GM18499 (cell line): ENCODE measurements at regions not wholly inside any gene's neighbourhood (a gene's known extent, or its start where the extent isn't known, plus 50 kb on each side); places are given as distances from the start of the nearest gene placed in this dataset.

Experiments
- ATAC-seq: cut with Tn5 transposase; IDR thresholded peaks from one replicate; pipeline ENCODE4 v1.9.1; 2021; ENCODE audit warnings: moderate number of reproducible peaks; ENCODE audit not compliant: insufficient read depth, unreplicated experiment

DNA sequence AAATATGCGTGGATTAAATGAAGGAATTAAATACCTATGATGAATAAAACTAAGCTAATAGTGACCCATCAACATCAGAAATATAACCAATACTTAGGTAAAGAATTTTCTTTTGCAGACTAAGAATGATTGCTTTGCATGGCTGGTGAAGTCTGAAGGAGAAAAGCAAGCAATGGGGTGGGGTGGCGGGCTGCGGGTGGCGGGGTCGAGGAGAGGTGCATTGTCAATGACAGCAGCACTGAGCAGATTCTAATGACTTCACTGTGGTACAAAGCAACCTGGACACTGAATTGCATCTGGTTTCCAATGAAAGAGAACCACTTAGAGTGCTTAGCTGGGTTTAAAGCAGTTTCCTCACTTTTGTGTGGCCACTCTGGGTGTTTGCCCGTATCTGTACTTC is 171.5 kb upstream of the IL12A start:
- no peak for ATAC-seq

DNA sequence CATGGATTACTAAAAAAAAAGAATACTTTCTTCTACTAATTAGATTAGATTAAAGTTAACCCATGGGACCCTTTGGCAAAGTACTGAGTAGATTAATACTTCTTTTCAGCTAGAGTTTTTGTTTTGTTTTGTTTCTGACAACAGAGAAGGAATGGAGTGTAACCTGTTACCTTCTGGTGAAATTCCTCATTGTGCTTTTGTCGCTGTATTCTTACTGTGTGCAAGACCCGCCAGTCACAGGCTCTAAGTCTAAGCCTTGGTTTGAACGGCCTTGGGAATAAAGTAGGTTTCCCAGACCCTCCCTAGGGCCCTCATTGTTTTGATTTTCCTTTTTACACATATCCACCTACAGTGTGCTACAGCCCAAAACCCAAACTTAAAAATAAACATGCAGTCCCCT is 171.1 kb upstream of the IL12A start:
- no peak for ATAC-seq

DNA sequence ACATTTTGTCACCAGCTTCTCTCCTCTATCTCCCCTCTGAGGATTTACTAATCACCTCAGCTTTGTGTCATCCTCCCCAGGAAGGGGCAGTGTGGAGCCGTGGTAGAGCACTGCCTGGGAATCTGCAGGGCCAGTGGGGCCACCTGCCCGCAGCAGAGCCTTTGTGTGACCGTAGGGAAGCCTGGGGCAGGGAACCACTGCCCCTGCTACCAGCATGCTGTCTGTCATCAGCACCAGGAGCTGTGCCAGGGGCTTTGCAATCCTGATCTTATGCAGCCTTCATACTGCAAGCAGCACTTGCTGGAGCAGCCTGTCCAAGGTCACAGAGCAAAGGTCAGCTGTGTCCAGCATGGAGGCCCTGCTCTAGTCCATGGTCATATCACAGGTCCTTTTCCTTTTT is 170.2 kb upstream of the IL12A start:
- ATAC-seq = no peak

DNA sequence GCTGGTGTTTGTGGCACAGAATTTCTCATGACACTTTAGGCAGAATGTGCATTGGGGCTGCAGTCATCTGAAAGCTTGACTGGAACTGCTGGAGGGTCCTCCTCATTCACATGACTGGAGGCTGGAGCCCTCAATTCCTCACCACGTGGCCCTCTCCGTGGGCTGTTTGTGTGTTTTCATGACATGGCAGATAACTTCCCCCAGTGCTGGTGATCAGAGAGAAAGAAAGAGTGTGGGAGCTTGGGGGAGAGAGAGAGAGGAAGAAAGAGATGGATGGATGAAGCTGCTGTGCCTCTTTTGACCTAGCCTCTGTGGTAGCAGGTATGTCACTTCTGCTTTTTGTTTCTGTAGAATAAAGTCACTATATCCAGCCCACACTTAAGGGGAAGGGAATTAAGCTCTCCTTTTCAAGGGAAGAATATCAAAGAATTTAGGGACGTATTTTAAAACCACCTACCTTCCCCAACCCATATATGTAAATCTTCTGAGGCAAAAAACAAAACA is 169.6 kb upstream of the IL12A start:
- no peak for ATAC-seq

DNA sequence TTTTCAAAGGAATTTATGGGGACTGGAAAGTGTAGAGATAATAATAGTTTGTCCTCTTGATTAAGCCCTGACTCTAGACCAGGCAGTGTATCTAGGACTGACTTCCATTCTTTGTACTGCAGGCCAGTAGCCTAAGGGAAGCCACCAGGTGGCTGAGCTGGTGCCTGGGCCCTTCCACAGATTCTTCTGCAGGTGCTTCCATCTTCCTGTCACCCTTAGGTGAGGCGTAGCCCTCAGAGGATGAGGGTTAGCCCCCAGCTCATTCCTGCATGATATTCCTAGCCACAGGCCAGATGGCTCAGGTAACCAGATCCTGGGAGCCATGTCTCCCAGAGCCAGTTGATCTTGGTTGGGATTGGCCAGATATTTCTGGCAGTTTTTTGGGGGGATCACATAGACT is 169.0 kb upstream of the IL12A start:
- no peak for ATAC-seq

DNA sequence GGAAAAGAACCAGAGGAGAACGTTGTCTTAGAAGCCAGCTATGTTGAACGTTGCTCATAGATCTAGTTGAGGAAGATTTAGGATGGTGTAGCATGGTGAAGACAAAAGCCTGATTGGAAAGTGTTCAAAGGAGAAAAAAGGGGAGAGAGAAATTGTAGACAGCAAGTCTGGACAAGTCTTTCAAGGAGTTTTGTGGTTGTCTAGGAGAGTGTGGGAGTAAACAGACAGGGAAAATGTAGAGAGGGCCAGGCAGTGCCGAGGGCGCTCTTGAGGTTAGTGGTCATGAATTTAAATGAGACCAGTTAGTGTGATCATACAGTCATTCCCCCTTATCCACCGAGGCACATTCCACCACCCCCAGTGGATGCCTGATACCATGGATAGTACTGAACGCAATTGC is 167.5 kb upstream of the IL12A start:
- no peak for ATAC-seq

DNA sequence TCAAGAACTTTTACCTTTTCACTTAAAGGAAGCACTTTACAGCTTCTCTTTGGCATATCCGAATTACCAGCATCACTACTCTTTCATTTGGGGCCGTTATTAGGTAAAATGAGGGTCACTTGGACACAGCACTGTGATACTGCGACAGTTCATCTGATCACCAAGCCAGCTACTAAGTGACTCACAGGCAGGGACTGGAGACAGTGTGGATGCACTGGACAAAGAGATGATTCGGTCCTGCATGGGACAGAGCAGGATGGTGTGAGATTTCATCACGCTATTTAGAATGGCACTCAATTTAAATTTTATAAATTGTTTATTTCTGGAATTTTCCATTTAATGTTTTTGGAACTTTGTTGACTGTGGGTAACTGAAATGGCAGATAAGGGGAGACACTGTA is 166.9 kb upstream of the IL12A start:
- ATAC-seq = no peak

DNA sequence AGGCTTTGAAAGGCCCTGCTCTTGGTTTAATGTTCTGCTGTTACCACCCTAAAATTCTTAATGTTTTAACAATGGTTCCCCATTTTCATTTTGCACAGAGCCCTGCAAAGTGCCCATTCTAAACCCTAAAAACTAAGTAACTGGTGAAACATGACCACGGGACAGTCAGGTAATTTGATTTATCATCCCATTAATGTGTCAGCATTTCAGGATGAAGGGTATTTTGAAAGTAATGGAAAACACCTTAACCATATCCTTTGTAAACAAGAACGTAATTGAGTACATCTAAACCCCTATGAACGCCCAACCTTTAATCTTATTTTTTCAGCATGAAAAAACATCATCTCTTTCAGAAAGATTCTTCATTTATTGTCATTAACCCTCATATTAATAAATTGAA is 164.9 kb upstream of the IL12A start:
- ATAC-seq = no peak

DNA sequence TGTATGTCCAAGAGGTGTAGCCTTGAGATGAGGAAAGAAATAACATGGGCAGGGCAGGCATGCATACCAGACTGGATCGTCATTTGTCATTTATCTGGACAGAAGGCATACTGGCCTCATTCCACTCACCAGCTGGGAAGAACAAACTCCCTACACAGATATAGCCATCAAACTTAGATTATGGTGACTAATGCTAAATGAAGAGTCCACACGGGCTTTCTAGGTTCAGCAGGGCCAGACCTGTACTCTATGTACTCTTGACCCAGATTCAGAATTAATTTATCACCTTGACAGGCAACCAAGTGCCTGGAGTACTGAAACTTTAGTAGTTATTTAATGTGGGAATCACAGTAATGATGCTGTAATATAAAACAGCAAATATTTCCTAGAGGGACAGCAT is 164.3 kb upstream of the IL12A start:
- ATAC-seq = no peak

DNA sequence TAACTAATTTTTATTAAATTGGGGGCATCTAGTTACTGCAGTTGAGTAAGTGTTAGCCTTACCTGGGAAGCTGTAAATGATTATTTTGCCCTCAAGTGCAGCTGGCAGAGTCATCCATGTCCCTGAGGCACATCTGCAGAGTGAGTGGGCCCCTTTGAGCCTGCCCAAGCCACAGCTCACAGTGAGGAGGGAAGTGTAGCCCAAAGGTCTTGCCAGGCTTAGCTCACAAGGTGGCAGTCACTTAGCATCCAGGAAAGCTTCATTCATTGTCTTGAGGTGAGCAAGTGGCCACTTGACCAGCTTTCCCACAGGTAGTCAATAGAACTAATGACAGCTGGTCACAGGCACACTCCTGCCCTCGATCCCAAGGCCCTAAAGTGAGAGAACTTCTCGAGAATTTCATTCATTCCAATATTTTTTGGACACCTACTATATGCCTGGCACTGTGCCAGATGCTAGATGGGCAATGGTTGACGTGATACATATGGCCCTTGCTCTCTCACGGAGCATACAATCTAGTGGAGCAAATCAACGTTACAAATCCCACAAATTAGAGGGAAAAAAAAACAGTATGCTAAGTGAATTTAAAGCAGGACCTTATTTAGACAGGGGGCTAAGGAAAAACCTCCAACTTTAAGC is 163.3 kb upstream of the IL12A start:
- no peak for ATAC-seq

DNA sequence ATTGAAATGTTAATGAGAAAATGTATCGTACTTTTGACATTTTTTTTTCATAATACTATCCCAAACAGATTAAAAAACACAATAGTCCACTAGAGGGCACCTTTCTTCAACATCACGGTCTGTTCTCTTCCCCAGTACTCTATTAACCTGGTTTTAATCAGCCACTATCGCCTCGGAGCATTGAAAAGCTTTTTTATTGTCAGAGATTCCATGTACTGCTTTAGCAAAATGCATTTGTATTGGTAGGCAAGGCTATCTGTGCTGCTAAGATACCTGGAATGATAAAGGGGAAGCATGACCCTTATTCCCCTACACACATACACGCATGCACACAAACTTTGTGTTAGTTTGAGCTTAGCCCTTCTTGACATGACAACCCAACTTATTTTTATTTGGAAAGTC is 160.1 kb upstream of the IL12A start:
- no peak for ATAC-seq

DNA sequence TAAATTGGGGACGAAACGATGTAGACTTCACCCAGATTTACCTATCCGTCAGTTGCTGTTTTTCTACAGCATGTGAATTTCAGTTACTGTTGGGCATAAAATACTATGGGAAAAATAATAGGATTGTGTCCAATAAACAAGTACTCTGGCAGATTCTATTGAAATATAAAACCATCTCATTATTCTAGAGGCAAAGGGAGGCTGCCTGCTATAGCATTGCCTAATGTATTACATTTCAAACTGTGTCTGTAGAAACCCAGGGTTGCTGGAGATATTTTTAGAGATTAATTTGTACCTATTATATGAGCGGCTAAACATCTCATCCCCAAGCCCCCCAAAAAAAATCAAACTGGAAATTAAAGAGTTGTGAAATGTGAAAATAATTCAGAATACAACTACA is 159.6 kb upstream of the IL12A start:
- no peak for ATAC-seq

DNA sequence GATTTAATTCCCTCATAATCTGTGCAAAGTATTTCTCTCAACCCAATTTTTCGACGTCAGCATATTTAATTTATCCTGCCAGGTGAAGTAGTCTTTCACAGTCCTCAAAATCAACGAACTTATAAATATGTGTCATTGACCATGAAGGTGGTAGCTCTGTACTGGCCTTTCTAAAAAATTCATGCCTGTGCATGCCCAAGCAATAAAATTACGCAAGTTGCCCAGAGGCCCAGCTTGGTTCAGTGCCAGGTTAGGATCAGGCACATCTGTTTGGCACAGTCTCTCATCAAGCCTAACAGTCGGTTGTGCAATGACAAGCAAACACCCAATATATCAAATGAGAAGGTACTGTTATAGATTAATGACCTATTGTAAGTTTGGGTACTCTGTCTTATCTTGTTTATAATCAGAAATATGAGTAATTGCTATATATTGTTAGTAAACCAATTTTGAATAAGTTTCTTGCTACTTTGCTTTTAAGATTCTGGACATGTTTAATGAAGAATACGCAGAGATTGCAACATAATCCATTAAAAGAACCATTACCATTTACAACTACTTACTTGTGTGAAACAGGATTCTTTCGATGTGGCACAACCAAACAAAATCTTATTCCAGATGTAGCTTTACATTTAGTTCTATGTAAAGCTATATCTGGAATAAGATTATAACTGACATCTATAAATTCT is 159.0 kb upstream of the IL12A start:
- ATAC-seq = no peak

DNA sequence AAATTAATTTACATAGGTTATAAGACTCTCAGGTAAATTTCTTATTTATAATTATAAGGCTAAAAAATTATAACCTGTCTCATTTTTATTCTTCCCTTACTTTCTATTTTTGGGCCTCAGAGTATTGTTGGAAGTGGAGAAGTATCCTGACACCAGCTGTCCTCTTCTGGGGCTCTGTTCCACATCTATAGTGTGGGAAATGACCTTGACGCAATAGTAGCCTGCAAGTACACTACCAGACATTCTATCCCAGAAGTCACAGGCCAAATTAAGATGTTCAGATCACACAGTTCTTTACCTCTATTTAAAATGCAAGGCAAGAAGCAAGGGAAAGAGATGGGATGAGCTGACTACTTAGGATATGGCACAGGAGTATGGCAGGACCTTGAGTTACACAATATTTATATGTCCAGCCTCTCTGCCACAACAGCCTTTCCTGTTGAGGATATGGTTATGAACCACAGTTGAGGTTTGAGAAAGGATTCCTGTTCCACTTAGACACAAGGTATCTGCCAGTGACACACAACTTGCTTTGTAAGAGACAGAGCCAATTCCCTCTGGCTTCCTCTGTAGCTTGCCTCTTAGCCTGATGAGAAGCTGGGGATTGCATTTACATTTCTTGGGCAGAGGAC is 158.0 kb upstream of the IL12A start:
- ATAC-seq = no peak

DNA sequence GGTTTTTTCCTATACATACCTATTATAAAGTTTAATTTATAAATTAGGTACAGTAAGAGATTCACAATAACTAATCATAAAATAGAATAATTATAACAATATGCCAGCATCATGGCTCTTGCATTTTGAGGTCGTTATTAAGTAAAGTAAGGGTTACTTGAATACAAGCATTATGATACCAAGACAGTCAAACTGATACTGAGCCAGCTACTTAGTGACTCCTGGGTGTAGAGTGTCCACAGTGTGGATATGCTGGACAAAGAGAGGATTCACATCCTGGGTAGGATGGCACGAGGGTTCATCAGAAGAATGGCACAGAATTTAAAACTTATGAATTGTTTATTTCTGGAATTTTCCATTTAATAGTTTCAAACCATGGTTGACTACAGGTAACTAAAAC is 157.2 kb upstream of the IL12A start:
- ATAC-seq = peak; percentile 24

DNA sequence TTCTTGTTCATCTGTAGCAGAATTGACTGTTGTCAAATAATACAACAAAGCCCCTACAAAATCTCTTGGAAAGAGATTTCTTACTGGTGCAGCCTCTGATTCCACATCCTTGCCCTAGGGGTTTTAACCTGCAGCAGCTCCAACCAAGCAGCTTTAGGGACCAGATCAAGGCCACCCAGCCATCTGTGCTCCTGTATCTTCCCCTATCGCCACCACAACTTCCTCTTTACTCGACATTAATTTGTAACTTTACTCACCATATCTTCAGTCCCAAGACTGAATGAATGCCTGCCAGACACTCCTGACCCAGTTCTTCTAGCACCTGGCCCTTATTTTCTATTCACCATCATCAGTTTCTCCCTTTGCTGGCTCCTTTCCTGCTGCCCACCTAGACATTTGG is 156.6 kb upstream of the IL12A start:
- peak; percentile 87 for ATAC-seq

DNA sequence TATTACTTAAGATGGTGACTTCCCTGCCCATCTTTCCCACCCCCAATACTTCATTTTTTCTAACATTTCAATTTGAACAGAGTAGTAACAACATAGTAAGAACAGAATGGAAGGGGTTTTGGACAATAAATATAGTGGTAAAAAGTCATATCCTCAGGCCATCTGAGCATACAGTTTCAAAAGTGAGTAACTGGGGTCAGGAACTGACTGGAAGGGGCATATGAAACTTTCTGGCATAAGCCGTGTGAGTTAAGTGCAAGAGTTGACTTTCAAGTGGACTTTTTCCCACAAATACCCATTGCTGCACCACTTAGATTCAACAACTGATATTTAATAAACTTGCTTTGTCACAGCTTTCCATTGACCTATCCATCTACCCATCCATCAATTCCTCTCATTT is 153.5 kb upstream of the IL12A start:
- no peak for ATAC-seq

DNA sequence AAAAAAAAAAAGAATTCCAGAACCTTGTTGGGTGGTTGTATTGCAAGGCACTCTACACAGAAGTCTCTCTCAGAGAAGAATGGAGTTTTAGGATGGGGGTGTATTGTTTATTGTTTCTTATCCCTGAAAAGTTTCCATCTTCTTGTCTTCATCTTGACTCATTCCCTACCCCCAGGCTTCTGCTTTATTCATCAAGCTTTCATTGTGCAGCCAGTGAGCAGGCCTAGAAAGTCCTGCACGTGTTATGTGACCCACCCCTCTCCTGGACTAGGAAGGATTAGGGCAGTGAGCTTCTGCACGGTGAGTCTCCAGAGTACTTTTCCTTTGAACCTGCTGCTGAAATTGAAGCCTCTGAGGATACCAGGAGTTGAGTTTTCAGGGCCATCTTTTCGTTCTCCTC is 150.9 kb upstream of the IL12A start:
- ATAC-seq = no peak

DNA sequence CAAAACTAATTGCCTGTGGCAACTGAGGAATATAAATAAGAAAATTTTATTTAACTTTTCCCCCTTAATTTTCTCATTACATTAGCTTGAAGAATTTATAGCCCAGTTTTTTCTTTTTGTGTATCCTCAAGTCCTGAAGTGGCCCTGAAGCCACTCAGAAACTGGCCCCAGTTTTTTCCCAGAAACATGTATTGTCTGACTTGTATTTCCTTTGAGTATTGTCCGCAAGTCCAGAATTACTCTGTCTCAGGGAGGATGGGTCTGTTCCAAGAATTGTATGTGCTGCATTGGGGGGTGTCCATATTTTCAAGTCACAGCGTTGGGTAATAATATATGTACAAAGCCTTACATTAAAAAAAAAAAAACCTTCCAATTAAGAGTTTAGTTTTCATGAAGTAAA is 149.7 kb upstream of the IL12A start:
- no peak for ATAC-seq

DNA sequence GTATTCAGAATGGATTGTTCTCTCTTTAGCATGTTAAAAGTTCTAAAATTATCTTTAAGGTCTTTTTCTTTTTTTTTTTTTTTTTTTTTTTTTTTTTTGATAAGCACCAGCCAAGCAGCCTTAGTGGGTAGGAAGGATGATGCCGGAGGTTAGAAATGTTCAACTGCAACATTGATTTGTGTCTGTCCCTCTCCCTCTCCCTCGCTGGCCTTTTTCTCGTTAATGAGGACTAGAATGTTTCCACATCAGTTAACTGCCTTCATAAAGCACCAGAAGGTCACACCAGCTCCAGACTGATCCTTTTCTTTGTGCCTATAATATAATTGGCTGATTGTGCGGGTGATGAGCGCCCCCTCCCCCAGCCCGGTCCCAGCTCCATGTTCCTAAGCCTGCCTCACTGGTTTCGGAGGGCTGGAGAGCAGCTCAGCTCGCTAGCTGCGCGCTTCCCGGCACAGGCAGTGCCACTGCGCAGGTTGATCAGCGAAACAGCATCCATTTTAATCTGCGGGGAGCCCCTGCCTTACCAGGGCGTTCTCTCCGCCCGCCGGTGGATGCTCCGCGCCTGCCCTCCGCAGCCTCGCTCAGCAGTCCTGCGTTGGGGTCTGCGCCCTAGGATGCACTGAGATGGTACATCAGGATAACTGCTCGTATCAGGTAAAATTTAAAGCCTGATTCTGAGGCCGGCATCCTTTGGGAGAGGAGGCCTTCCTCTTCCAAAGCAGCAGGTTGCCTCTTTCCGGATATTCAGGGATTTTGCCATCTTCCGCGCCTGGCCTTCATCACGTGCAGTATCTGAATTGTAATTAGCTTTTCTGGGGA is 148.9 kb upstream of the IL12A start, which contains the start of gene SCHIP1:
TSS of gene SCHIP1 (plus strand) at position 301 of the 819 bp plus-strand sequence.
- no peak for ATAC-seq
